Stimulated activated CD4-positive, alpha-beta T cell treated with anti-CD3 and anti-CD28 coated beads, Interleukin-4, amount 100 ng/mL, for 24 hours (primary cell): ENCODE measurements at regions not wholly inside any gene's neighbourhood (a gene's known extent, or its start where the extent isn't known, plus 50 kb on each side); places are given as distances from the start of the nearest gene placed in this dataset.
"Not testable (repeated sequence)": the region's sequence is repeated elsewhere in the genome, so short reads cannot be mapped to it uniquely, and the experiment has no call there.

Source experiments
- DNase-seq: peaks from one replicate; pipeline ENCODE4 v3.0.0-alpha.2; 2020

GRCh38 chr9:1882711-1883403, 132.3 kb upstream of the SMARCA2 start:
- no peak for DNase-seq

GRCh38 chr9:1890201-1890600, 124.9 kb upstream of the SMARCA2 start:
- no peak for DNase-seq

GRCh38 chr9:1890816-1891215, 124.3 kb upstream of the SMARCA2 start:
- DNase-seq: no peak

GRCh38 chr9:1903080-1903704, 112.0 kb upstream of the SMARCA2 start:
- DNase-seq: not testable (repeated sequence)

GRCh38 chr9:1907465-1907864, 107.7 kb upstream of the SMARCA2 start:
- DNase-seq: no peak

- DNase-seq: no peak
Measured at GRCh38 chr9:1909322-1909721, 105.8 kb upstream of the SMARCA2 start.

- DNase-seq: no peak
Measured at GRCh38 chr9:1910269-1910811, 104.8 kb upstream of the SMARCA2 start.

GRCh38 chr9:1913631-1914330, 101.4 kb upstream of the SMARCA2 start:
- DNase-seq: no peak

GRCh38 chr9:1916095-1916494, 99.1 kb upstream of the SMARCA2 start:
- no peak for DNase-seq

- no peak for DNase-seq
Measured at GRCh38 chr9:1916655-1917054, 98.5 kb upstream of the SMARCA2 start.

GRCh38 chr9:1917396-1917935, 97.7 kb upstream of the SMARCA2 start:
- no peak for DNase-seq

- DNase-seq: no peak
Measured at GRCh38 chr9:1918108-1918507, 97.0 kb upstream of the SMARCA2 start.

- DNase-seq: no peak
Measured at GRCh38 chr9:1918622-1919021, 96.5 kb upstream of the SMARCA2 start.

- DNase-seq: no peak
Measured at GRCh38 chr9:1919229-1919628, 95.9 kb upstream of the SMARCA2 start.

GRCh38 chr9:1920386-1920785, 94.8 kb upstream of the SMARCA2 start:
- DNase-seq: no peak

- DNase-seq: no peak
Measured at GRCh38 chr9:1922026-1922425, 93.1 kb upstream of the SMARCA2 start.

GRCh38 chr9:1927546-1927945, 87.6 kb upstream of the SMARCA2 start:
- DNase-seq: no peak

- no peak for DNase-seq
Measured at GRCh38 chr9:1929134-1929533, 86.0 kb upstream of the SMARCA2 start.

- DNase-seq: no peak
Measured at GRCh38 chr9:1929722-1930244, 85.4 kb upstream of the SMARCA2 start.

- DNase-seq: not testable (repeated sequence)
Measured at GRCh38 chr9:1930245-1930736, 84.9 kb upstream of the SMARCA2 start.

- DNase-seq: no peak
Measured at GRCh38 chr9:1938135-1938534, 77.0 kb upstream of the SMARCA2 start.

- DNase-seq: no peak
Measured at GRCh38 chr9:1938675-1939170, 76.4 kb upstream of the SMARCA2 start.

GRCh38 chr9:1939466-1939865, 75.7 kb upstream of the SMARCA2 start:
- no peak for DNase-seq
